BLaER1 (cell line): ENCODE measurements at regions not wholly inside any gene's neighbourhood (a gene's known extent, or its start where the extent isn't known, plus 50 kb on each side); places are given as distances from the start of the nearest gene placed in this dataset.

Experiments
- H3K27ac ChIP-seq: shearing (Covaris generic); formaldehyde crosslinking; 2 replicates; pipeline ENCODE4 v1.8.1; 2022
- H3K27me3 ChIP-seq: shearing (Covaris generic); formaldehyde crosslinking; 2 replicates; pipeline ENCODE4 v1.8.1; 2022
- H3K36me3 ChIP-seq: shearing (Covaris generic); formaldehyde crosslinking; 2 replicates; pipeline ENCODE4 v1.8.1; 2022
- H3K4me1 ChIP-seq: shearing (Covaris generic); formaldehyde crosslinking; 2 replicates; pipeline ENCODE4 v1.8.1; 2022
- H3K4me2 ChIP-seq: shearing (Covaris generic); formaldehyde crosslinking; 2 replicates; pipeline ENCODE4 v1.8.1; 2022
- H3K4me3 ChIP-seq: shearing (Covaris generic); formaldehyde crosslinking; 2 replicates; pipeline ENCODE4 v1.8.1; 2022
- H3K9ac ChIP-seq: shearing (Covaris generic); formaldehyde crosslinking; 2 replicates; pipeline ENCODE4 v1.8.1; 2022
- H3K9me3 ChIP-seq: shearing (Covaris generic); formaldehyde crosslinking; 2 replicates; pipeline ENCODE4 v1.8.1; 2022
- H4K20me1 ChIP-seq: shearing (Covaris generic); formaldehyde crosslinking; 2 replicates; pipeline ENCODE4 v1.8.1; 2022
- Cebpa-rat ChIP-seq: shearing (Covaris generic); IDR thresholded peaks from 2 replicates; pipeline ENCODE4 v1.8.1; 2022

DNA sequence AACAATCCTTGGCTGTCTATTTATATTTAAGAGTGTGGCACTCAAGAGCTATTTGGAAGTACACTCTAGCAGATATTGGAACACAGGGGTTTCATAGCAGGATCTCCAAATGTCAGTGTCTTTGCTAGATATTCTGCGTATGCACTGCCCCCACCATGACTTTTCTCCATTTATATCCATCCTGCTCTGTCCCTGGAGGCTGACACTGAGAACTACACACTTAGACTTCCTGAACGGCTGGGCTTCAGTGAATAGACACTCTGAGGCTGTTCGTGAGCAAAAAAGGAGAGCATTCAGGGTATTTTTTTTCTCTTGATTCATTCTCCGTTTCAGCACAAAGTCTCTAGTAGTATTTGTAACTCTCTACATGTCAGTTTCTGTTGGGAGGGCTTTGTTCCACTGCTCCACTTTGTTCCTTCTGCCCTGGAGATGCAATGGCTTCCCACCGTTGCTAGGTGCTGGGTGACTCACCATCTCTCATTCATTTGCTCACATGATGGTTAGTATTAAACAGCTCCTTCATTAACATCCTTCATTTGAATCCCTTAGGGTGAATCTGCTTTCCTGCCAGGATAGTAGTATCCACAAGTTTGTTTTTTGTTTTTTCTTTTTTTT lies 155.9 kb upstream of the SLC13A1 start:
- TF ChIP-seq Cebpa-rat: no peak
- H3K9ac ChIP-seq: no peak overlapping the region
- peak overlapping the region; percentile 48; the same call in 1 of the 2 replicates for H3K4me2 ChIP-seq
- no peaks in the 10 kb centered on the region for H3K36me3 ChIP-seq
- H3K27ac ChIP-seq: no peak overlapping the region
- H3K27me3 ChIP-seq: no peaks in the 10 kb centered on the region
- no peaks in the 10 kb centered on the region for H4K20me1 ChIP-seq
- peaks cover 8% of the 10 kb centered on the region for H3K4me1 ChIP-seq
- H3K9me3 ChIP-seq: no peaks in the 10 kb centered on the region
- no peak overlapping the region for H3K4me3 ChIP-seq

DNA sequence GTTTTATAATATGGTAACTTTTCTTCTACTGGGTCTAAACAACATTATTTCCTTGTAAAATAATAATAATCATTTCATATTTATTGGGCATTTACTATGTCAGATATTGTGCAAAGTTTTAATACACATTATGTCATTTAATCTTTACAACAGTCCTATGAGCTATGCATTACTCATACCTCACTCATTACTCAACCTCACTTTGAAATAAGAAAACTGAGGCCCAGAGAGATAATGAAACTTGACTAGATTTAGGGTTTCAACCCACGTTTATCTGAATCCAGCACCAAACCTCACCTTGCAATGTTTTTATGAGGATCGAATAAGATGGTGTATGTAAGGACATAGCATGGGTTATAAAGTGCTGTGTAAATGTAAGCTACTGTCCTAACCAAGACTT lies 153.2 kb upstream of the SLC13A1 start:
- no peak for TF ChIP-seq Cebpa-rat
- Histone ChIP-seq H4K20me1 (no peaks in the 10 kb centered on the region), H3K27ac (no peak overlapping the region), H3K9ac (no peak overlapping the region), H3K36me3 (no peaks in the 10 kb centered on the region), H3K4me3 (no peak overlapping the region), H3K4me2 (no peak overlapping the region), H3K27me3 (no peaks in the 10 kb centered on the region), H3K9me3 (no peaks in the 10 kb centered on the region), H3K4me1 (peaks cover 8% of the 10 kb centered on the region)

DNA sequence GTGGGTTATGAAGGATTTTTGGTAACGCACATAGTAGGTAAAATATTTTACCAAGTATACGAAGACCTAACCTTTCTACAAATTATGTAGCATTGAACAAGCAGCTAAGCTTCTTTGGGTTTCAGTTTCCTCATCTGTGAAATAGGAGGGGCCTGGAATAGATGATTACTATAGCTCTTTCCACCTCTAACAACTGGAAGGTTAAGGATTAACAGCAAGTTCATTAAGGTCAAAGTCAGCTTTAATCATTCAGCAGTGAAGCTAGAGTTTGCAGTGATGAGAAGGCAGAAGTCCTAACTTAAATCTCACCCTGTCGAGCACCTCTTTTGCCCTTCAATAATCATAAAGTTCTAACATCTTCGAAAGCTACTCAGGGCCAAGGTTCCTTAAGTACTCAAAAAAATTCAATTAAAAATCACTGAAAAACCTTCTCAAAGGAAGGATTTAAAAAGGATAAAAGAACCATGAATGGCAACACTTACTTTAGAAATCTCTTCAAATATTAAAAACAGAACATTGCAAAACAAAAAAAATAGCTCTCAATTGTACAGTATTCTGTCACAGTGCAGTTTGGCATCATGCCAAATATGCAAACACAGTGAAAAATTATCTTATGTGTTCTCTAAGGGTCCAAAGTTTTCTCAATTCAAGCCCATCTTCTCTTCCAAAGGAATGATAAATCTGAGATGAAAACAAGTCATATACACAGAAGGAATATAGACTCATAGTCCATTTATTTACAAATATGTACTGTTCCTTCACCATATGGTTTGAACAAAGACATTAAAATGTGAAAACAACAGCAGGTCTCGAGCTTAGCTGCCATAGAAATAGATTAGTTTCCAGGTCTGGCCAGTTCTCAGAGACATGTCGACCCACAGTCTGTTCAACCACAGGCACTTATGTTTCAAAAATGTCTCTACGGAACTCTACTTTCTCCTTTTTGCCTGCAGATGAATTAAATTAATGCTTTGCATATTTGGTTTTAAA lies 152.0 kb upstream of the SLC13A1 start:
- H3K27me3 ChIP-seq: no peaks in the 10 kb centered on the region
- H3K9ac ChIP-seq: no peak overlapping the region
- no peak overlapping the region for H3K4me2 ChIP-seq
- no peak overlapping the region for H3K27ac ChIP-seq
- peaks cover 8% of the 10 kb centered on the region for H3K4me1 ChIP-seq
- TF ChIP-seq Cebpa-rat: no peak
- H4K20me1 ChIP-seq: no peaks in the 10 kb centered on the region
- H3K4me3 ChIP-seq: no peak overlapping the region
- H3K9me3 ChIP-seq: no peaks in the 10 kb centered on the region
- no peaks in the 10 kb centered on the region for H3K36me3 ChIP-seq

- H3K4me2 ChIP-seq: no peak overlapping the region
- H3K4me1 ChIP-seq: peaks cover 7% of the 10 kb centered on the region
- H4K20me1 ChIP-seq: no peaks in the 10 kb centered on the region
- H3K27me3 ChIP-seq: no peaks in the 10 kb centered on the region
- no peak overlapping the region for H3K4me3 ChIP-seq
- H3K9me3 ChIP-seq: no peaks in the 10 kb centered on the region
- no peak overlapping the region for H3K9ac ChIP-seq
- no peak for TF ChIP-seq Cebpa-rat
- H3K36me3 ChIP-seq: no peaks in the 10 kb centered on the region
- H3K27ac ChIP-seq: no peak overlapping the region
Measured at GRCh38 chr7:123351027-123351426, 151.3 kb upstream of the SLC13A1 start.

DNA sequence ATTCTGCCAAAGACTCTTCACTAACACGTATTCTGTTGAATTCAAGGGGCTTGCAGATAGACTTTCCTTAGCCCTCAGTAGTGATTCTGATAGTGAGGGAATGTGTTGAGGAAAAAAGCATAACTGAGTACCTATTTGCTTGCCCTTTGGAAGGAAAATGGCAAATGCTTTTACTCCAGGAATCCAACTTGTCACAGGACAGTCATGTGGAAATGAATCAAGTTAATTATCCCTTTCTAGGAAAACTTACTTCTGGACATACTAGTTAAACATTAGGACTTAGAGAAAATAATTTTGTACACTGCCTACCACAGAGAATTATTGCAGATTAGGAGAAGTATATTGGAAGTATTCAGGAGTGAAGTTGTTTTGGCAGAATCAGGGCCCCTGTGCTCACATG lies 148.9 kb upstream of the SLC13A1 start:
- Histone ChIP-seq H3K36me3 (no peaks in the 10 kb centered on the region), H3K4me1 (no peaks in the 10 kb centered on the region)

DNA sequence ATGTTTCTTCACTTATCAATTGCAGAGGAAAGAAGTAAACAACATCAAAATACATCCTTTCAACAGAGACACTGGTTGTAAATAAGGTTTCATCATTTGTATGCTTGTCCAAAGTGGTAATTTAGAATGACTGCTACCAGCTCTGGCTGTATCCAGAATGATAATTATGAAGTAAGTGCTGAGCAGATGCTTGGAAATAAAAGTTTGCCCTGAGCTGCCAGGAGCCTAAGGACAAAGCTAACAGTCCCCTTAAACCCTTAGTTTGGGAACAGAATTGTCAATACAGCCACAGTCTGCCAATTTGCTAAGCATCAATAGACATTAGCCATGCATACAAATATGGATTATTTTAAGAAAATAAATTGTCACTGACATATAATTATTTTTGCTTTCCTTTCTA lies 147.0 kb upstream of the SLC13A1 start:
- Histone ChIP-seq H3K27ac (no peak overlapping the region), H3K36me3 (no peaks in the 10 kb centered on the region), H3K27me3 (no peaks in the 10 kb centered on the region), H3K9me3 (no peaks in the 10 kb centered on the region), H3K4me3 (no peak overlapping the region), H3K4me2 (no peak overlapping the region), H4K20me1 (no peaks in the 10 kb centered on the region), H3K9ac (no peak overlapping the region), H3K4me1 (no peaks in the 10 kb centered on the region)
- TF ChIP-seq Cebpa-rat: no peak

More for the DNA sequence above, 148.9 kb upstream of the SLC13A1 start:
- H3K27me3 ChIP-seq: no peaks in the 10 kb centered on the region
- no peak overlapping the region for H3K9ac ChIP-seq
- H4K20me1 ChIP-seq: no peaks in the 10 kb centered on the region
- no peak overlapping the region for H3K4me3 ChIP-seq
- no peak overlapping the region for H3K27ac ChIP-seq
- no peak overlapping the region for H3K4me2 ChIP-seq
- no peak for TF ChIP-seq Cebpa-rat
- H3K9me3 ChIP-seq: no peaks in the 10 kb centered on the region

DNA sequence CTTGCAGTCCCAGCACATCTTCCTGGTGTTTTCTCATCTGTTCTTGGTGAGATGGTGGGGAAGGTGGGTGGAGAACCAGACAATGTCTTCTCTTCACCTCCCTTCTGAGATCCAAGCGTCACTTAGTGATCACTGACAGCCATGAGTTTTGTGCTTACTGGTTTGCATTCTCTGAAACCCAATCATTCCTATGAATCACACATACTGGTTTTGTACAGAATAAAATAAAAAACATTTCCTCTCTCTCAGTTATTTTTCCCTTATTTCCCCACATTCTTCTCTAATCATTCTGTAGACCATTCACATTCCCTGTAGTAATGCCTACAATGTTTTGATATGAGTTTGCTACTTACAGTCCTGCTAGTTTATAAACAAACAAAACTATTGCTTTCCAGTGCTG lies 143.8 kb upstream of the SLC13A1 start:
- Histone ChIP-seq H4K20me1 (no peaks in the 10 kb centered on the region), H3K4me2 (no peak overlapping the region), H3K27ac (no peak overlapping the region), H3K27me3 (no peaks in the 10 kb centered on the region), H3K36me3 (no peaks in the 10 kb centered on the region), H3K9ac (no peak overlapping the region), H3K9me3 (no peaks in the 10 kb centered on the region), H3K4me3 (no peak overlapping the region), H3K4me1 (no peaks in the 10 kb centered on the region)
- no peak for TF ChIP-seq Cebpa-rat

DNA sequence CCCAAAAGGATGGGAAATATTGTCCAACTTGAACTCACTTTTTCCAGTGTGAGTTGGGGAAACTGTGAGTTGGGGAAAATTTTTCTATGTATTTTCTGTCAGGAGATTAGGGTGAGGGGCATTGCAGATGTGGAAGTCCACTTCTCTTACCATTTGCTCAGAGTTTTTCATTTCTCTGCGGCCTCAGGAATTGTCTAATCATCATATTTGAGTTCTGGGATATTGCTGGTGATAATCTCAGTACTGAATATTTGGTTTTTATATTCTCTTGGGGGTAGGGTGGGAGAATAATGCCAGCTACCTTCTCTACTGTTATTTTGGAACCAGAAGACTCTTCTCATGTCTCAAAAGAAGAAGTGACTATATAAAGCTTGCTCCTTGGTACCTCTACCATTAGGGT lies 141.3 kb upstream of the SLC13A1 start:
- H3K4me1 ChIP-seq: no peaks in the 10 kb centered on the region
- H3K9ac ChIP-seq: no peak overlapping the region
- H3K4me3 ChIP-seq: no peak overlapping the region
- no peaks in the 10 kb centered on the region for H4K20me1 ChIP-seq
- H3K27me3 ChIP-seq: no peaks in the 10 kb centered on the region
- TF ChIP-seq Cebpa-rat: no peak
- no peak overlapping the region for H3K27ac ChIP-seq
- H3K36me3 ChIP-seq: no peaks in the 10 kb centered on the region
- no peak overlapping the region for H3K4me2 ChIP-seq
- no peaks in the 10 kb centered on the region for H3K9me3 ChIP-seq

GRCh38 chr7:123338688-123339087 lies 138.9 kb upstream of the SLC13A1 start:
- H3K9me3 ChIP-seq: no peaks in the 10 kb centered on the region
- no peaks in the 10 kb centered on the region for H3K36me3 ChIP-seq
- no peak for TF ChIP-seq Cebpa-rat
- H3K4me1 ChIP-seq: no peaks in the 10 kb centered on the region
- H3K9ac ChIP-seq: no peak overlapping the region
- H3K4me2 ChIP-seq: no peak overlapping the region
- no peak overlapping the region for H3K27ac ChIP-seq
- H3K27me3 ChIP-seq: no peaks in the 10 kb centered on the region
- no peaks in the 10 kb centered on the region for H4K20me1 ChIP-seq
- H3K4me3 ChIP-seq: no peak overlapping the region

GRCh38 chr7:123329988-123330643 lies 130.3 kb upstream of the SLC13A1 start:
- no peak for TF ChIP-seq Cebpa-rat
- H3K27me3 ChIP-seq: no peaks in the 10 kb centered on the region
- no peaks in the 10 kb centered on the region for H4K20me1 ChIP-seq
- H3K4me3 ChIP-seq: no peak overlapping the region
- no peak overlapping the region for H3K4me2 ChIP-seq
- no peaks in the 10 kb centered on the region for H3K4me1 ChIP-seq
- no peaks in the 10 kb centered on the region for H3K9me3 ChIP-seq
- H3K9ac ChIP-seq: no peak overlapping the region
- no peaks in the 10 kb centered on the region for H3K36me3 ChIP-seq
- H3K27ac ChIP-seq: no peak overlapping the region
